Spleen (tissue), 7 donors: ENCODE measurements at regions not wholly inside any gene's neighbourhood (a gene's known extent, or its start where the extent isn't known, plus 50 kb on each side); places are given as distances from the start of the nearest gene placed in this dataset.

Experiments used
- CTCF ChIP-seq, 11 experiments: fragments of 200-600 bp in 7 of 11; fragments of 450-650 bp in 4 of 11; sonication (generic) in 4 of 11; IDR thresholded peaks in 8 of 11; conservative IDR thresholded peaks in 3 of 11; 1 replicate in 7 of 11; 2 replicates in 4 of 11; pipeline versions ENCODE4 v1.4.0 to v1.8.0; 2016 to 2021; ENCODE audit warnings: antibody characterized with exemption in 11 of 11, inconsistent platforms in 4 of 11, mild to moderate bottlenecking in 1 of 11
- POLR2A ChIP-seq, 3 donors: fragments of 450-650 bp; IDR thresholded peaks; one replicate each; pipeline ENCODE4 v1.5.1; 2017; ENCODE audit warnings: antibody characterized with exemption in 3 of 3, mild to moderate bottlenecking in 1 of 3
- donor health status: DM: no; HTN: no; CAD: no; lungs with moderate emphysema.
- donor health status: DM: no; HTN: no; CAD: no.
- donor health status: DM: no; HTN: no; CAD: no.

- TF ChIP-seq POLR2A (IDR thresholded peaks at IDR 0.05) (no peak), CTCF (IDR thresholded peaks at IDR 0.05 in 8 of 11, conservative IDR thresholded peaks at IDR 0.05 in 3 of 11) (no peak)
Observed at GRCh38 chr4:60314416-60314815, 885.7 kb upstream of the ADGRL3 start.
